Panc1 (cell line): ENCODE measurements at regions not wholly inside any gene's neighbourhood (a gene's known extent, or its start where the extent isn't known, plus 50 kb on each side); places are given as distances from the start of the nearest gene placed in this dataset.

Experiments
- POLR2AphosphoS5 ChIP-seq: IDR thresholded peaks from 2 replicates; pipeline ENCODE4 v1.6.1; 2012; ENCODE audit warnings: mild to moderate bottlenecking, low read depth, low read length, moderate library complexity
- TF ChIP-seq, protein P1 (sequence below): fragments of 450-650 bp; IDR thresholded peaks from 2 replicates; pipeline ENCODE4 v1.5.1; 2017; ENCODE audit warnings: mild to moderate bottlenecking
- TF ChIP-seq, protein P2 (sequence below), 2 experiments: IDR thresholded peaks; 2 replicates each; pipeline ENCODE4 v1.6.1; 2011 to 2012; ENCODE audit warnings: low read depth in 2 of 2, control low read depth in 1 of 2, low read length in 1 of 2, mild to moderate bottlenecking in 1 of 2, moderate library complexity in 1 of 2; ENCODE audit not compliant: insufficient read depth in 1 of 2

DNA sequence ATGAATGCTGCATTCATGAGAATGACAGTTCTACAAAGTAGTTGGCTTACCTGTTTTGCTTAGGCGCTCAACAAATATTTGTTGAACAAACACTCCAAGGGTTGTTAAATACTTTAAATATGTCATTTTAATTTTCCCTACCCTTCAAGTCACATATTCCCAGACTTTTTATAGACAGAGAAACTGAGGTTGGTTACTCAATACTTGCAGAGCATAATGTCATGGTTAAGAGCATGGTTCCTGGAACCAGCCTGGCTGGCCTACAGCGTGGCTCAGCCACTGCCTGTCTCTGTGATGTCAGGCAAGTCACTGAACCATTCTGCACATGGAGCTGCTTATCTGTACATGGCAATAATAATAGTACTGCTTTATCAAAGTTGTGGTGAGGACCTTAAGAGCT lies 120.0 kb upstream of the STK17B start:
- TF ChIP-seq POLR2AphosphoS5 = no peak
- TF ChIP-seq, protein P1, sequence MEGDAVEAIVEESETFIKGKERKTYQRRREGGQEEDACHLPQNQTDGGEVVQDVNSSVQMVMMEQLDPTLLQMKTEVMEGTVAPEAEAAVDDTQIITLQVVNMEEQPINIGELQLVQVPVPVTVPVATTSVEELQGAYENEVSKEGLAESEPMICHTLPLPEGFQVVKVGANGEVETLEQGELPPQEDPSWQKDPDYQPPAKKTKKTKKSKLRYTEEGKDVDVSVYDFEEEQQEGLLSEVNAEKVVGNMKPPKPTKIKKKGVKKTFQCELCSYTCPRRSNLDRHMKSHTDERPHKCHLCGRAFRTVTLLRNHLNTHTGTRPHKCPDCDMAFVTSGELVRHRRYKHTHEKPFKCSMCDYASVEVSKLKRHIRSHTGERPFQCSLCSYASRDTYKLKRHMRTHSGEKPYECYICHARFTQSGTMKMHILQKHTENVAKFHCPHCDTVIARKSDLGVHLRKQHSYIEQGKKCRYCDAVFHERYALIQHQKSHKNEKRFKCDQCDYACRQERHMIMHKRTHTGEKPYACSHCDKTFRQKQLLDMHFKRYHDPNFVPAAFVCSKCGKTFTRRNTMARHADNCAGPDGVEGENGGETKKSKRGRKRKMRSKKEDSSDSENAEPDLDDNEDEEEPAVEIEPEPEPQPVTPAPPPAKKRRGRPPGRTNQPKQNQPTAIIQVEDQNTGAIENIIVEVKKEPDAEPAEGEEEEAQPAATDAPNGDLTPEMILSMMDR = no peak
- TF ChIP-seq, protein P2, sequence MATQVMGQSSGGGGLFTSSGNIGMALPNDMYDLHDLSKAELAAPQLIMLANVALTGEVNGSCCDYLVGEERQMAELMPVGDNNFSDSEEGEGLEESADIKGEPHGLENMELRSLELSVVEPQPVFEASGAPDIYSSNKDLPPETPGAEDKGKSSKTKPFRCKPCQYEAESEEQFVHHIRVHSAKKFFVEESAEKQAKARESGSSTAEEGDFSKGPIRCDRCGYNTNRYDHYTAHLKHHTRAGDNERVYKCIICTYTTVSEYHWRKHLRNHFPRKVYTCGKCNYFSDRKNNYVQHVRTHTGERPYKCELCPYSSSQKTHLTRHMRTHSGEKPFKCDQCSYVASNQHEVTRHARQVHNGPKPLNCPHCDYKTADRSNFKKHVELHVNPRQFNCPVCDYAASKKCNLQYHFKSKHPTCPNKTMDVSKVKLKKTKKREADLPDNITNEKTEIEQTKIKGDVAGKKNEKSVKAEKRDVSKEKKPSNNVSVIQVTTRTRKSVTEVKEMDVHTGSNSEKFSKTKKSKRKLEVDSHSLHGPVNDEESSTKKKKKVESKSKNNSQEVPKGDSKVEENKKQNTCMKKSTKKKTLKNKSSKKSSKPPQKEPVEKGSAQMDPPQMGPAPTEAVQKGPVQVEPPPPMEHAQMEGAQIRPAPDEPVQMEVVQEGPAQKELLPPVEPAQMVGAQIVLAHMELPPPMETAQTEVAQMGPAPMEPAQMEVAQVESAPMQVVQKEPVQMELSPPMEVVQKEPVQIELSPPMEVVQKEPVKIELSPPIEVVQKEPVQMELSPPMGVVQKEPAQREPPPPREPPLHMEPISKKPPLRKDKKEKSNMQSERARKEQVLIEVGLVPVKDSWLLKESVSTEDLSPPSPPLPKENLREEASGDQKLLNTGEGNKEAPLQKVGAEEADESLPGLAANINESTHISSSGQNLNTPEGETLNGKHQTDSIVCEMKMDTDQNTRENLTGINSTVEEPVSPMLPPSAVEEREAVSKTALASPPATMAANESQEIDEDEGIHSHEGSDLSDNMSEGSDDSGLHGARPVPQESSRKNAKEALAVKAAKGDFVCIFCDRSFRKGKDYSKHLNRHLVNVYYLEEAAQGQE (IDR thresholded peaks at IDR 0.05; ENCODE audit: insufficient read depth in 1 of 2, low read depth in 2 of 2, low read length in 1 of 2) = no peak
